HG02884 (cell line): ENCODE measurements at regions not wholly inside any gene's neighbourhood (a gene's known extent, or its start where the extent isn't known, plus 50 kb on each side); places are given as distances from the start of the nearest gene placed in this dataset.

ENCODE experiments used
- ATAC-seq: cut with Tn5 transposase; IDR thresholded peaks from one replicate; pipeline ENCODE4 v1.9.1; 2021; ENCODE audit warnings: mild to moderate bottlenecking, moderate library complexity; ENCODE audit not compliant: unreplicated experiment

DNA sequence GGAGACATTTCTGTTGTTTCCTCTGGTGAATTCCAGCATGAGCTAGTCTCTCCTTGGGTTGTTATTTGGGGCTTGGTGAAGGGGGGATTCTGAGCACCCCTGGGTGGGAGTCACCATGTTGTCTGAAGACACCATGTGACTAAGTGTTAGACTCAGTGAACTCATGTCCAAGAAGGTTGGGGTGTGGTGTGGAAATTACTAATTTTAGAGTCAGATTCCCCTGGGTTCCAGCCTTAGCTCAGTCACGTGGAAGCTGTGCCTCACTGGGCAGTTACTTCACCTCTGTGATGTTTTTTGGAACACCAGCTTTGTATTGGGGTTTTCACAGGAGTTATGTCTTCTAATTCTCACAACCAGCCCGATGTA, 171.5 kb downstream of the RPLP1 start:
- ATAC-seq = no peak

DNA sequence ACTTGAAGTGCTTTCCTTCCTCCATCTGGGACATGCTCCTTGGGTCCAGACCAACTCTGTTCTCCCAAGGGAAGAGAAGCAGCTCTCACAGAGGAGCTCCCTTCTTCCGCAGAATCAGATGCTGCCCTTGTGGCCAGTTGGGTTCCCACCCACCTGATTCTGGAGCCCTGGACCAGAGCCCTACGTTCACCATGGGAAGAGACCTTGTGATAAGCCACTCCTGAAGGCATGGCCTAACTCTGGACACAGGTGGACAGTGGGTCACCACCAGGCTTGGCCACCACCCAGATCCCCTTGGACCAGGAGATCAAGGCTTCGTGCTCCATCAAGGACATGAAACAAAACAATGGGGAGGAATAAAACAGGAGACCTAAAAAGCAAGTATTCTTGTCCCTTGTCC, 172.2 kb downstream of the RPLP1 start:
- ATAC-seq = no peak

DNA sequence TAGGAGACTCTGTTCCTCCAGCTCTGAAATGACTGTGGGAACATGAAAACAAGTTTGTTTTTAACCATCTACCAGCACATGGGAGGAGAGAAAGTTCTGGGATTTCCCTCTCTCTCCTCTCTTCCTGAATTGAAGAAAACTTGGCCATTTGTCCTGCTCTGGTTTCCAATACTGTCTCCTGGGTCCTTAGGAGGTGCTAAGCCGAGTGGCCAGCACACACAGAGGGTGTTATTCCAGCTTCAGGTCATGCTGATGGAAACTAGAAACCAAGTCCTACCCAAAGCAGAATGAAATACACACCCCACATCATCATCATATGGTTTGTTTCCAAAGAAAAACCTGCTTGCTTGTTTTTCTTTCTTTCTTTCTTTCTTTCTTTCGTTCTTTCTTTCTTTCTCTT, 172.7 kb downstream of the RPLP1 start:
- no peak for ATAC-seq

DNA sequence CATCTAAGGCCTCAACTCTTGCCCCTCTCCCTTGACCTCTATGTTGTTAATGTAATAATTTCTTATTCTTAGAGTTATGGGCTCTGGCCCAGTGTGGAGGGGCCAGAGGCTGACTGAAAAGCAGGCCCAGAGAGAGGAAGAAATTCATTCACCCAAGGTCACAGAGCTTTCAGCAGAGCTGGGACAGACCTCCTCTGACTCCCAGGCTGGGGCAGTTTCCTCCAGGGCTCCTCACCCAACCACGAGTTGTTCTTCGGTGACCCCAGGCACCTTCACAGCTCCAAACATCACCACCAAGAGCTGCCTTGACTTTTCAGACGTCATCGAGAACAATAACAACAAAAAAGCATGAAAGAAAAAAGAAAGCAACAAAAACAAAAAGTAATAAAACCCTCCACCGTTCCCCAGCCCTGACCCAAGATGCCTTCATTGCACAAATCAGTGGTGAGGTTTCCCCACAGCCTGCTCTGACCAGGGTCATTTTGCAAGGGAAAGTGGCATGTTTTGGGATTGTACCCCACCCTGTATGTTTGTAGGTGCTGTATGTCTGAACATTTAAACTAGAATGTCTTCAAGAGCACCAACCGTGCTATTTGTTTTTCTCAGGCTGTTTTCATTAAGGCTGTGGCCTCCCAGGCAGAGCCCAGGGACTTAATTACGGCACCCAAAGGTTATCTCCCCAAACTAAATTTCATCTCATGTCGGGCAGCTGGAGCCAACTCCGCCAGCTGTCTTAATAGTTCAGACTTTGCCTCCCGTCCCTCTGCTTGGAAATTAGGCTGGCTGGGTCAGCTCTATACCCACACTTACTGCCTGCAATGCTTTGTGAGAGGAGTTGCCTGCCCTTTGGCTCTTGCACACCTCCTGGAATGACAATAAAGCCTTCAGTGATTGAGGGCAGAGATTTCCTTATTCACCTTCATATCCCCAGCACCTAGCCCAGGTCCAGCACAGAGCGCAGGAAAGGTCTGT, 173.8 kb downstream of the RPLP1 start:
- no peak for ATAC-seq

DNA sequence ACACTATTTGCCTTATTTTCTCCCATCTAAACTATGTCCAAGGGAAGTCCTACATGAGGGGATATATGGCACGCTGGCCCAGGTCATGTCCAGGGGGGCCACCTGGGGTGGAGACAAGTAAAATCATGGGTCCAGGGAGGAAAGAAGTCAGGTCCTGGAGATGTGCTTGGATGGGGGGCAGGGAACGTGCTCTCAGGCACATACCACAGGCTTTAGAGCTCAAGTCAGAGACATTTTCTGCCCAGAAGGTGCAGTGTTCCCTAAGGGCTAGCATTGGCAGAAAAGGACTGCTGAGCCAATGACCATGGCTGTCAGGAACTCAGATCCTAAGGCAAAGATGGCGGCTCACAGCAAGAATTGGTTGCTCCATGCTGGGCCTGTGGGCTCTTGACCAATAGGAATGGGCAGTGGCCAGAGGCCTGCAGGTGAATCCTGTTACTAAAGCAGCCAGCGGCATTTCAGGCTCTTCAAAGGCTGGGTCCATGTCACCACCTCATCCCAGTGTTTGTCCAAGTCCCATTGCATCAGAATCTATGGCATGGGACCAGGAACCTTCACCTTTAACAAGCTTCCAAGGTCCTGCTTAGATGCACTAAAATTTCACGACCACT, 175.0 kb downstream of the RPLP1 start:
- no peak for ATAC-seq

DNA sequence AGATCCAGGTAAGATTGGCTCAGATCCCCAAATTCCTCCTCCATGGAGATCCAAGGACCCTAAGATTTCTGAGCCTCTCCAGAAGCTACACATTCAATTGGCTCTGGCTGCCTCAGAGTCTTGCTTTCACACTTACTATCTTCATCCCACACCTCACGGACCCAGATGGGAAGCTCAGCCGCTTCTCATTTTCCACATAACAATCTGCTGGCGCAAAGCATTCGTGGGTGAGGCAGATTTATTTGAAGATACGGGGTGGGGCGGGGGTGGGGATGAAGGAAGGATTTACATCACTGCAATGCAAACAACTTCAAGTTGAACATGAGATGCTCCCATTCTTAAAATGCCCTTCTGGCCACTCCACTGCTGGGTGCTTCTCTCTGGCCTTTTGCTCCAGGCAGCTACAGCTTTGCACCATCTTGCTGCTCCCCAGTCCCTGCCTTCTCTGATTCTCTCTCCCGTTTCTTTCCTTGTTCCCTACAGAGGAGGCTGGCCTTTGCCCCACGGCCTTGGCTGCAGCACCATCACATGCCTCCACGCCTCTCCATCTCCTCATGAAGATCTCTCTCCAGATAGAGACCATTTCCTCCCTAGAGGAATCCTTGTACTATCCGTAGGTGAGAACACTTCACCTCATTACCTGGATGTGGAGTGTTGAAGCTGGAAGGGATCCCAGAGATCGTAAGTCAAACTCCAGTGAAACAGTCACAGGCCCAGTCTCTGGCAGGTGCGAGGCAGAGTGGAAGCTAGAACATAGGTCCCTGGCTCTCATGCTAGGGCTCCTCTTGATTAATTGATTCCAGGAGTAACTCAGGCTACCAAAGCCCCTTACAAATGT, 175.9 kb downstream of the RPLP1 start:
- ATAC-seq = no peak

DNA sequence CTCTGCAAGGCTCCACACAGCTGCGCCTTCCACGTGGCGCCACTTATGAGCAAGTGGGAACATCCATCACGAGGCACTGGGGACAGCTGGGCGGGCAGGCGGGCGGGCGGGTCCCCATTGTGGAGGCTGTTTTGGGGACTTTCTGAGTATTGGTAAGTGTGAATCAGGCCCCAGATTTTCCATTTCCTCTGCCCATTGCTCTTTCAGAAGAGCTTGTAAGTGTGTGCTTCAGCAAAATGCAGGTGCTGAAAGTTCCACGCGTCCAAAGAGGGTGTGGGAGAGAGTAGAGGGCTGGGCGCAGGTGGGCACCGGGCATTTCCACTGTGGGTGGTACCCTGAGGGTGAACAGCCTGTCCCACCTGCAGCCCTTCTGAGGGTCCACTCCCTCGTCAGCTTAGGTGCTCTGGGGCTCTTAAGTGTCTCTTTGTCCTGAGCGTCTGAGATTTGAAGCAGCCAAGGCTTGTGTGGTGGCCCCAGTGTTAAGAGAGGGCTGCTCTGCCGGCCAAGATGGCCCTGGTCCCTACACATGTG, 177.1 kb downstream of the RPLP1 start:
- no peak for ATAC-seq

DNA sequence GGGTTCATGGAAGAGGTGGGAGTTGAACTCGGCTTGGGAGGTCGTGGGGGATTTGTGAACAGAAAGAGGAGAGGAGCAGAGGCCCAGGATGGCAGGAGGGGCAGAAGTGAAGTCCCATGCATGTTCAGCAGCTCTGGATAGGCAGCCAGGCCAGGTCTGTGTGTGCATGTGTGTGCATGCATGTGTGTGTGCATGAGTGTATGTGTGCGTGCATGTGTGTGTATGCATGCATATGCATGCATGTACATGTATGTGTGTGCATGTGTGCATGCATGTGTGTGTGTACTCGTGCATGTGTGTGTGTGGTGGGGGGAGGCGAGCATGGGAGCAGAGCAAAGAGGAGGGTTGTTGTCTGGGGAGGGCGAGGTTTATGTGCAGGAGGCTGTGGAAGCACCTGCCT, 178.4 kb downstream of the RPLP1 start:
- ATAC-seq = no peak

DNA sequence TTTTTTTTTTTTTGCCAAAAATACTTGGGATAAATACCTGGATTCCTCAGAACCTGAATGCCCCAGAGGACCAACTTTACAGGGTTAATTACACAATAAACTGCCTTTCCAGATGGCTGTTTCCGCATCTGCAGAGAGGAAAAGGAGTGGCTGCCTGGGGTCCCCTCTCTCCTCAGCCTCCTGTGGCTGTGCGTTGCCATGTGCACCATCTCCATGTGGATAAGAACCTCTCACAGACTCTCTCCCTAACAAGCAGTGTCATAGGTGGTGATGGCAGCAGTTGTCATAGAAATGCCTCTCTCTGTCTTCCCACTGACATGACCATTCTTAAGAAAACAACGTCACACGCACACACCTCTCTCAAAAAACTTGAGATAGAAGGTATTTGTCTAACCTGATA, 179.4 kb downstream of the RPLP1 start:
- ATAC-seq = no peak

DNA sequence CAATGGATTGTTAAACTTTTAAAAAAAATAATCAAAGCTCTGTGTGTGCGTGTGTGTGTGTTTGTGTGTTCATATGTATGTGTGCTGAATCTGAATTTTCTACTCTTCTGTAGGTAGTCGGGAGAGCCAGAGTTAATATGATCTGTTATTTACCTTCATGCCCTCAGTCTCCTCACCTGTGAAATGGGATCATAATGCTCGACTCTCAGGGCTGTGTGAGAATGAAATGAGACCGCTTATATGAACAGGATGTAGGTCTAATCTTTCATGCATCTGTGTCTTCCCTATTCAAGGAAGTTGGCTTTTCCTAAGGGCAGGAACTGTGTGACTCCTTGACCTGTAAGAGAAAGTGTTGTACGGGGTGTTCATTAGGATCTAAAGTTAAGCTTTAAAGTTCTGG, 182.2 kb downstream of the RPLP1 start:
- ATAC-seq = no peak

DNA sequence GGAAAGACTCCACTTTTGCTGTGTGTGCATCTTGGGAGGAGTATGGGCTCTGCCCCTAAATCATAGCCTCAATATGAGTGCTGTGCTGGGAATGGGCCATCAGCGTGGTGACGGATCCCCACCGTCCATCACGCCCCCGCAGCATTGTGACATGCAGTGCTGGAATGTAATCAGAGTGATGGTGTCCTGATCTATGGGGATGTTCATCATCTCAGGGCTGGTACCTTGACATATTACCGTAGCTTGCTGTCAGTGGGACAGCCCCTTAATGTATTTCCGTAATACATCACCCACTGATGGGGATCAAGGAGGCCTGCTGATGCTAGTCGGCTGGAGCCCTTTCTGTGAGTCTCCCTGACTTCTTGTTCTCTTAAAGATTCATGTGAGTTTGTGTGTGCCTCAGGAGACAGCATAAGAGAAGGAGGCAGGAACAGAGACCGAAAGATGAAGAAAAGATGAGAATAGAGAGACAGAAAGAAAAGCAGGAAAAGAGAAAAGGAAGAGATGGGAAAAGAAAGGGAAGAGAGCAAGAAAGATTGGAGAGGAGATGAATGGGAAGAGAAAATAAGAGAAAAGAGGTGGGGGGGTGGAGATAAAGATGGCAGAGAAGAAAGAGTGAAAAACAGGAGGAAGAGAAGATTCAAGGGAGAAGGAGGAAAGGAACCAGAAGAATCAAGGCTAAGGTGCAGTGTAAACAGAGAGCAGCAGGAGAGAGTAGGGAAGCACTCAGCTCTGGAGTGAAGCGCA, 183.7 kb downstream of the RPLP1 start:
- no peak for ATAC-seq

DNA sequence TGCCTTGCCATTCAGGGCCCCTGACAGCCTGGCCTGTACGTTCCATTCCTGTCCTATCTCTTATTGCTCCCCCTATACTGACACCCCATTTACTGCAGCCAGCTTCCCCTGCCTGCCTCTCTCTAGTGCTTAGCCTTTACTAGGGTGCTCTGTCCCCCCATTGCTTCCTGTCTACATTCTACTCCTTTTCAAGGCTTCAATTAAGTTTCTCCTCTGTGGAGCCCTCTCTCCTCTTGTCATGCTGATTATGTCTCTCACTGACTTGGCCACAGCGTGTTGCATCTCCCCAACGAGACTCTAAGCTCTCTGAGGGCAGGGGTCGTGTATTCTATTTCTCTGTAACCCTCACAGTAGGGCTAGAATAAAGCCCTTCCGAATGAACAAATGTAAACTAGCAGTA, 185.2 kb downstream of the RPLP1 start:
- no peak for ATAC-seq

DNA sequence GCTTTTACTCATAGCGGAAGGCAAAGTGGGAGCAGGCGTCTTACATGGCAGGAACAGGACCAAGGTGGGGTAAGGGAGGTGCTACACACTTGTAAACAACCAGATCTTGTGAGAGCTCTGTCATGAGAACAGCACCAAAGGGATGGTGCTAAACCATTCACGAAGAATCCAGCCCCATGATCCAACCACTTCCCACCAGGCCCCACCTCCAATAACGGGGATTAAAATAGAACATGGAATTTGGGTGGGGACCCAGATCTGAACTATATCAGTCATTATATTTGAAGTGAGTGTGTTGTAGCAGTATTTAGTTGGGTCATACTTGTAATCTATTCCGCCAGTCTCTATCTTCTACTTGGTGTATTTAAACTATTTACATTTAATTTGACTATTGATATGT, 190.9 kb downstream of the RPLP1 start:
- ATAC-seq = no peak

DNA sequence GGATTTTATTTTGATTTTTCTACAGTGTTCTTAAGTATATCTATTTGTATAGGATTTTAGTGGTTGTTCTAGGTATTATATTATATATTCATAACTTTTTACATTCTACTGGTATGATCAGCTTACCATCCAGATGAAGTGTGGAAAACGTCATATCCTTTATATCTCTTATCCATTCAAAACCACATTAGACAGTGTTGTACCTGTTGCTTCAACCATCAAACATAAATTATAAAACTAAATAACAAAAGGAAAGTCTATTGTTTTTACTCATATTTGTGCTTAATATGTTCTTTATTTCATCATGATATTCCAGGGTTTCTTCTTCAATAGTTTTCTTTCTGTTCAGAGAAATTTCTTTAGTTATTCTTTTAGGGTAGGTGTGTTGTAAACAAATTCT, 191.4 kb downstream of the RPLP1 start:
- no peak for ATAC-seq

DNA sequence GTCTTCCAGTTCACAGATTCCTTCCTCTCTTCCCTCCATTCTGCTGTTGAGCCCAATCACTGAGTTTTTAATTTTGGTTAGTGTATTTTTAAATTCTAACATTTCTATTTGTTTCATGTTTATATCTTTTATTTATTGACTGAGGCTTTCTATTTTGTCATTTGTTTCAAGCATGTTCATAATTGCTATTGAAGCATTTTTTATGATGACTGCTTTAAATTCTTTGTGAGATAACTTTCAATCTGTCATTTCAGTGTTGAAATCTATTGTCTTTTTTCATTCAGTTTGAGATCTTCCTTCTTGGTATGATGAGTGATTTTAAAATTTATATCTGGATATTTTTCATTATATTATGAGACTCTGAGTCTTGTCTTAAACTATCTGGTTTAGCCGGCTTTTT, 192.3 kb downstream of the RPLP1 start:
- no peak for ATAC-seq

DNA sequence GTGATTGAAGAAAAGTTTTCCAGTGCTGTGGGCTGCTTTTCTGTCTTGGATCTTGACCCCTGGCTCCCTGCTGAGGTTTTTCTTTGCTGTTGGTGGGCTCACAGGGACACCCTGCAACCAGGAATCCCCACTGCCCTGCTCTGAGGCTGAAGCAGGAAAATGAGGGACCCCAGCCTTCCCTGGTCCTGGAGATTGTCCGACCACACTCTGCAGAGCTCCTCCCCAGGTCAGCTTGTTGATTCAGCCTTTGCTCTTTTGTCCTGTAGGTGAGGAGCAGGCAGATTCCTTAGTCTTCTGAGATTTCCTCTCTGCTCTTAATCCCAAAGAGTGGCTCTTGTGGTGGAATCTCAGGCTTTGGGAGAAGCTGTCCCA, 194.5 kb downstream of the RPLP1 start:
- no peak for ATAC-seq

DNA sequence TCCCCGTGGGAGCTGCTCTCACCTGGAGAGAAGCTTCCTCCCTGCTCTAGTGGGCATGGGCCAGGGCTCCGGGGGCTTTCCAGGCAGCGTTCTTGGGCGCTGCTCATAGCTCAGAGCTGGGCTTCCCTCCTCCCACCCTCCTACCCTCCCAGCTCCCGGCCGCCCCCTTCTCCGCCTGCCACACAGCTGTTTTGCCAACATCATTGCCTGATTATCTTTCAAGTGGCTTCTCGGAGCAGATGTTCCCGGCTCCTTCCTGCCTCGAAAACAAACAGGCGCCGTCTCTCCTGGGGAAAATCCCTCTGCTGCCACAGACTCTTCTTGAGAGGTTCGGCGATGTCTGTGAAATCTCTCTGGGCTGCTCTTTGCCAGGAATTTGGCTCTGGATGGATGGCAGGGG, 195.6 kb downstream of the RPLP1 start:
- ATAC-seq = no peak

DNA sequence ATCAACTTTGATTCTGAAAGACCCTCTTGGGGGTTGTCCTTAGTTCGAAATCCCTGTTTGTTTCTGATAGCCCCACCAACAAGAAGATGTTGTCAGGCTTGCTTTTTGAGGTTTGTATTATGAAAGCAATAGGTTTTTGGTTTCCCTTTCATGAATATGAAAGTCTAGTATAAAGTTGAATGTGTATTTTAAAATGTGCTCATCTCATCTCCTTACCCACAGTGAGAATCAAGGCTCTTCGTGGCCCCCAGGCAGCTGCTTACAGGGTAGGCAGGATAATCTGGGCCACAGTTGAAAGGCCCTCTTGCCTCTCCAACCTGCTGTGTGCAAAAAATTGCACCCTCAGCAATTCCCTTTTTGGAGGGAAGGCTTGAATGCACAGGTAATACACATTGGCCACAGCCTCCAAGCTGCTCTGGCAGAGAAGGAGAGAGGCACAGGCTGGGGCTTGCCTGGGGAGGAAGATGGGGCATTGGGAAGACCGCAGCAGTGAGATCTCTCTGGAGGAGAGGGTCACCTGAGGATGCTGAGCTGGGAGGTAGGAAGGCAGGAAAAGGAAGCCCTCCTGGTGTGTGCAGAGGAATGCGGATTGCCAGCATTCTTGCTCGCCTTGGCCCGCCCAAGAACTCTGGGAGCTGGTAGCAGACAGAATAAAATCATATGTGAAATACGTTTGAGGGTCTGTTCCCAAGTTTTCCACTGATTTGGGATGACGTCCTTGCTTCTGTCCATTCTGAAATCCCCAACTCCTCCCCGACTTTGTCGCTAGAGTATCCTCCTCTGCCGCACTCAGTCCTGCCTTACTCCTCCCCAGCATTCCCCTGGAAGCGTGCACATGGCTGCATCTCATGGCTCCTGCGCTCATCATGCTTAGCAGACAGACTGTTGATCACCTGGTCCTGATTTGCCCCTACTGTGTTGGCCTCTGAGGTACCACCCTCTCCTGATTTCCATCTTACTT, 196.4 kb downstream of the RPLP1 start:
- no peak for ATAC-seq

DNA sequence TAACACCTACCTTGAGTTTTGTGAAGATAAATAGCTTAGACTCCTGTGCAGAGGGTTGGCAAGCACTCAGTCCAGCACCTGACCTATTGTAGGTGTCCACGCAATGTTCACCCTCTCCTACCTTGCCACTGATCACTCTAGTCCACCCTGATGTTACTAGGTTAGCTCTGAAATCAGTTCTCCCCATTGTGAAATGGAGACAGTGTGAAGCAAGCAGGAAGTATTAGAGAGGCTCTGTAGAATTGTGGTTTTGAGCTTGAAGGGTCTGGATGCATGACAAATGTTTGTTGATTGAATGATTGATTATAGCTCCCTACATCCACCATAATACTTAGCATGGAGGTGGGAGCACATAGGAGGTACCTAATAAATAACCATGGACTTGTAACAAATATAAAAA, 199.7 kb downstream of the RPLP1 start:
- no peak for ATAC-seq
